GM18502 (cell line): ENCODE measurements at regions not wholly inside any gene's neighbourhood (a gene's known extent, or its start where the extent isn't known, plus 50 kb on each side); places are given as distances from the start of the nearest gene placed in this dataset.

ENCODE experiments used
- ATAC-seq: cut with Tn5 transposase; IDR thresholded peaks from one replicate; pipeline ENCODE4 v1.9.1; 2021; ENCODE audit warnings: mild to moderate bottlenecking; ENCODE audit not compliant: unreplicated experiment, poor library complexity

GRCh38 chr1:195948123-195948895 lies 659.9 kb downstream of the KCNT2 start:
- no peak for ATAC-seq

DNA sequence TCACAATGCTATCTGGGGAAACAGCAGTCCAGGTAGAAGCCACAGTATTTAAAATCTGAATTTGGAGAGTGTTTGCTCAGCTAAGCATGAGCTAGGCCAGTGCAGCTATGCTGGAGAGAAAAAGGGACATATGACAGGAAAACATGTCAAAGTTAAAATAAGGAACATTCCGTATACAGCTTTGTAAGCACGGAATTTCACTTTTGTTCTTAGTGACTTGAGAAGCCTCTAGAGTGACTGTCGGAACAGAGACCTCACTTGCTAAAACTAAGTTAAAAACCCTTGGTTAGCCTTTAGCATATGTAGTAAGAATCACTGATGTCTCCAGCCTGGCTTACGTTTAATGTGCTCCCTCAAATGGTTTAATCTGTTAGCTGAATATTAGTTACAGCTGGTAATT lies 661.7 kb downstream of the KCNT2 start:
- ATAC-seq: no peak

GRCh38 chr1:195941795-195942194 lies 666.4 kb downstream of the KCNT2 start:
- no peak for ATAC-seq

GRCh38 chr1:195941314-195941713 lies 666.9 kb downstream of the KCNT2 start:
- no peak for ATAC-seq

DNA sequence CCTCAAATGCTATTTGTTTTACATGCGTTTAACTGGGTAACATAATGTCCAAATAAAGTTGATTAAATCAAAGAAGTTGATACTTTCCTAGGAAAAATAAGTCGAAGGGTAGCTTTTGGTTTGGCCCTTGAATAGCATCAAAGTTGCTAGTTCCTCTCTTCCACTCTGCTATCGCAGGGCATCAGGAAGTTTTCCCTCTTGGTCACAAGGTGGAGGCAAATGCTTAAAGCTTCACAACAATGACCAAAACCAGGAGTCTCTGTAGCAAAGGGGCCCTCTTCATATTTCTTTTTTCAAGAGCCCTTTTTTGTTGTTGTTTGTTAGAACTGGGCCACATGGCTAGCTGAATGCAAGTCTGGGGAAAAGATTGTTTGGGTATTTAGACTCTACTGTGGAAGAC lies 668.4 kb downstream of the KCNT2 start:
- ATAC-seq: no peak

GRCh38 chr1:195934817-195935553 lies 673.3 kb downstream of the KCNT2 start:
- ATAC-seq: no peak

GRCh38 chr1:195933835-195934234 lies 674.4 kb downstream of the KCNT2 start:
- no peak for ATAC-seq

DNA sequence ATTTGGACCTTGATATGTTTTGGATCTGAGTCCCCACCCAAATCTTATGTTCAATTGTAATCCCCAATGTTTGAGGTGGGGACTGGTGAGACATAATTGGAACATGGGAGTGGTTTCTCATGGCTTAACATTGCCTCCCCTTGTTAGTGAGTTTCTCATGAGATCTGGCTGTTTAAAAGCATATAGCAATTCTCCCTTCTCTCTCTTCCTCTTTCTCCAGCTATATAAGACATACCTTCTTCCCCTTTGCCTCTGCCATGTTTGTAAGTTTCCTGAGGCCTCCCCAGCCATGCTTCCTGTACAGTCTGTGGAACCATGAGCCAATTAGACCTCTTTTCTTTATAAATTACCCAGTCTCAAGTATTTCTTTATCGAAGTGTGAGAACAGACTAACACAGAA lies 692.4 kb downstream of the KCNT2 start:
- no peak for ATAC-seq

DNA sequence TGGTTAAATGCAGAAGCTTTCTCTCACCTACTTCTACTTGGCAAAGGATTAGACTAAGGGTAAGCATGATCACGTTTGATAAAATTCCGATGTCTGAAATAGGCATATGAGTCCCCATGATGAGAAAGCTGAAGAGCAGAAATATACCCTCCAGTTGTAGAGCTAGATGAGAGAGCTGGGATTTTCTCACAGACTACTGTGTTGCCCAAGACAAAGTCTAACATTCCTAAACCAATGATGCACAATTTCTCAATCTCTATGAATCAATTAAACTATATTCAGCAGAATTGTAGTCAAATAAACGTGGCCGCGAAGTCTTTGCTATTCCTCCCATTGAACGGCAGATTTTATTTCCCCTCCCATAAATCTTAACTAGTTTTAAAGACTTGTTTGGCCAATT lies 699.2 kb downstream of the KCNT2 start:
- ATAC-seq: no peak

- ATAC-seq: no peak
Measured at GRCh38 chr1:195908121-195908520, 700.1 kb downstream of the KCNT2 start.

- no peak for ATAC-seq
Measured at GRCh38 chr1:195903203-195903602, 705.0 kb downstream of the KCNT2 start.

- ATAC-seq: no peak
Measured at GRCh38 chr1:195902779-195903178, 705.5 kb downstream of the KCNT2 start.

- no peak for ATAC-seq
Measured at GRCh38 chr1:195899762-195900352, 708.4 kb downstream of the KCNT2 start.

GRCh38 chr1:195898924-195899323 lies 709.3 kb downstream of the KCNT2 start:
- no peak for ATAC-seq

- ATAC-seq: no peak
Measured at GRCh38 chr1:195898373-195898772, 709.9 kb downstream of the KCNT2 start.

DNA sequence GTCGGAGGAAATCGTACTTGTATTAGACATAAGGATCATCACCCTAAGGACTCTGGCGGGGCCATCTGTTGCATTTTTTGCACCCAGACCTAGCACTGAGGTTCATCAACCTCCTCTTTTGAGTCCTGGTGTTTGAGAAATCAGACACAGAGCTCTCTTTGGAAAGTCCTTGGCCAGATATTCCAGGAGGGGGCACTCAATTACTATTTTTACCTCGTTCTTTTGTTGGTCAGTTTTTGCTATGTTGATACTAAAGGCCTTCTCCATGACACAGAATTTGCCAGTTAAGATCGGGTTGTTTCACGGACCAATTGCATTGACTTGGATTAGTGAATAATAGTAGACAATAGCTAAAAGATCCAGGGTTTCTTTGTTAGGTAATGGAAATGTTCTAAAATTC lies 711.2 kb downstream of the KCNT2 start:
- no peak for ATAC-seq

- no peak for ATAC-seq
Measured at GRCh38 chr1:195894411-195894810, 713.8 kb downstream of the KCNT2 start.

DNA sequence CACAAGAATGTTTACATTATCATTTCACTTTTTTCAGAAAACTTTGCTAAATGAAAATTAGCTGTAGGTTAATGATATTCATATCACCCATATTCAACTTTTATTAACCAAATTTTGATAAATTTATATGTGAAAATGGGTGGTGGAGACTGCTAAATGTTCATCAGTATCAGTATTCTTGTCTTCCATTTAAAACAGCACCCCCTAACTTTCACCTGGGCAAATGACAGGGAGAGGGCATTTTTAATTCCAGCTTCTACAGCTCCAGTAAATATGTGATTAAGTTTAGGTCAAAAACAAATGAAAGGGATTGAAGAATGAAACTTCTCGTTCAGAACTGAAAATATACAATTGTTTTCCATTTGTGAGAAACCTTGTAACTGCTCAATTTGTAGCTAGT lies 722.2 kb downstream of the KCNT2 start:
- no peak for ATAC-seq

DNA sequence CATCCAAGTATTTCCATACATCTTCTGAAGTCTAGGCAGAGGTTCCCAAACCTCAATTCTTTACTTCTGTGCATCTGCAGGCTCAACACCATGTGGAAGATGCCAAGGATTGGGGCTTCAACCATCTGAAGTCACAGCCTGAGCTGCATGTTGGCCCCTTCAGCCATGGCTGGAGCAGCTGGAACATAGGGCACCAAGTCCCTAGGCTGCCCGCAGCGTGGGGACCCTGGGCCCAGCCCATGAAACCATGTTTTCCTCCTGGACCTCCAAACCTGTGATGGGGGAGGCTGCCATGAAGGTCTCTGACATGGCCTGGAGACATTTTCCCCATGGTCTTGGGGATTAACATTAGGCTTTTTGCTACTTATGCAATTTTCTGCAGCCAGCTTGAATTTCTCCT lies 729.8 kb downstream of the KCNT2 start:
- ATAC-seq: no peak

GRCh38 chr1:195876792-195877191 lies 731.4 kb downstream of the KCNT2 start:
- ATAC-seq: no peak

DNA sequence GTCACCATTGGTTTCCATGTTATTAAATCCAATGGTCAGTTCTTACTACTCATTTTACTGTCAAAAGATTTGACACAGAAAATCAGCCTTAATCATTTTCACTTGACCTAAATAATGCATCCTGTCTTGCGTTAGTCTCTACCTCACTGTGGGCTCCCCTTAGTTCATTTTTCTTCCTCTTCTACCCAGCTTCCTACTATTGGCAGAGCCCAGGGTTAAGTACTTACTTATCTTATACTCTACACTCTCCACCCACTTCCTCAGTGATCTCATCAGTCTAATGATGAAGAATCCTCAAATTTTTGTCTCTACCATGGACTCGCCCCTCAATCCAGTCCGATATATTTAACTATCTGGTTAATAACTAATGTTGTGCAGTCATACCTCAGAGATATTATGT lies 735.9 kb downstream of the KCNT2 start:
- no peak for ATAC-seq
